Omental fat pad (tissue), 3 donors: ENCODE measurements at regions not wholly inside any gene's neighbourhood (a gene's known extent, or its start where the extent isn't known, plus 50 kb on each side); places are given as distances from the start of the nearest gene placed in this dataset.

ENCODE experiments used
- ATAC-seq: fragments of 150-250 bp; one replicate; pipeline ENCODE4 v1.9.1; 2016; ENCODE audit warnings: mild to moderate bottlenecking, moderate library complexity; ENCODE audit not compliant: low FRiP score
- DNase-seq: peaks from one replicate; pipeline ENCODE4 v3.0.0-alpha.2; 2019; ENCODE audit warnings: low spot score
- CTCF ChIP-seq, 3 donors: fragments of 450-650 bp; IDR thresholded peaks; one replicate each; pipeline ENCODE4 v1.5.1; 2016 to 2017; ENCODE audit warnings: antibody characterized with exemption in 3 of 3, mild to moderate bottlenecking in 3 of 3, moderate library complexity in 2 of 3

DNA sequence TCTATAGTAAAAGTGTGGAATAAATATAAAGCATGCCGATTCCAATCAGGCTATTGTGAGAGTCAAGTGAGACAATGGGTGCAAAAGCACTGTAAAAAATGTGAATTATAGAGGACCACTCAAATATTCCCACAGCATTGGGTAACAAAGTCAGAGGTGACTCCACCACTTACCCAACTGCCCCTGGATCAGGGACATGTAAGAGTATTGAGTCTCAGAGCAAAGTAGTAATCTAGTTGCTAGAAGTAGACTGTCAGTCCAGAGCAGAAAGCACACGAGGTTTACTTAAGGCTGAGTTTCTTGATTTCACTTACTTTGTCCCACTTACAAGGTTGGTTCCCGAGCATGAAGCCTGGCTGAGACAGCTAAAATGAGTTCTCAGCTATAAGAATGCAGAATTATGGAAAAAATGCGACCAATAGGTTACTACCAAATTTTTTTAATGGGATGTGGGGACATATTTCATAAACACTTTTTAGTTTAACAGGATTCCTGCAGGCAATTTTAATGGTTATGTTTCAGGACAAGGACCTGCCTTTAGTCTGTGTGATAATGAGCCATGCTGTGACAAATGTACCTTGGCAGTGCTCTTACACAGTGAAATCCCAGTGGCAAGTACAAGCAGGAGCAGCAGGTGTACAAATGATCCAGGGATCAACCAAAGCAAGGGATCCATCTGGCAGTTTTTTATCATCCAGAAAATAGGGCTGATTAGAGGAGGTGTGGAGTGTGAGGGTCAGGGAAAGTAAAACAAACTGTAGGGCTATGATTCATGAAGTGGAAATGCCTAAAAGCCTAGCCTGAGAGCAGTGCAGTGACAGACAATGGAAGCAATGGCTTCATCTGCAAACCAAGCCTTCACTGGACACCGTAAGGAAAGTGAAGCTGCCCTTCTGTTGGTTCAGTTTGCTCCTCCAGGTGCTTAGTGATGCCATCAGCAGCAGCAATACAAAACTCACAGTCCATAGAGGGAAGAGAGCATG is 156.2 kb upstream of the SPAG17 start:
- ATAC-seq (no peak), DNase-seq (no peak)
- TF ChIP-seq CTCF (IDR thresholded peaks at IDR 0.05): no peak

- ATAC-seq (no peak), DNase-seq (no peak)
Observed at GRCh38 chr1:118339400-118340124, 154.5 kb upstream of the SPAG17 start.

GRCh38 chr1:118338936-118339335 is 153.9 kb upstream of the SPAG17 start:
- TF ChIP-seq CTCF (IDR thresholded peaks at IDR 0.05): no peak
- ATAC-seq (no peak), DNase-seq (no peak)

More at GRCh38 chr1:118339400-118340124, 154.5 kb upstream of the SPAG17 start:
- no peak for TF ChIP-seq CTCF (IDR thresholded peaks at IDR 0.05)

DNA sequence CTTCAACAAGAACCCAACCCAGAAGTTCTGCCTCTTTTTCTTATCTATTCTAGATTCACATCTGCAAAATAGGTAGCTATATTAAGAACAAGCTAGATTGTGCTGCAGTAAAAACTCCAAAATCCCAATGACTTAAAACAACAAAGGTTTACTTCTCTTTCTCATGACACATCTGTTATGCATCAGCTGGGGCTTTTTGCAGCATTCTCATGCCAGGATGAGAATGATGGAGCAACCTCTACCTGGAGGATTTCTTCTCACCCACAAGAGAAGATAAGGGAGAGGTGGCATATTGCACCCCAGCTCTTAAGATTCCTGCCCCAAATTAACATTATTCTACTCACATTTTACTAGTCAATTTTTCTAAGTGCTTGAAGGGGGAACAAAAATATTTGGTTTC is 152.3 kb upstream of the SPAG17 start:
- no peak for TF ChIP-seq CTCF (IDR thresholded peaks at IDR 0.05)
- DNase-seq (no peak), ATAC-seq (no peak)

GRCh38 chr1:118335331-118335732 is 150.3 kb upstream of the SPAG17 start:
- TF ChIP-seq CTCF (IDR thresholded peaks at IDR 0.05): no peak
- no peak for DNase-seq
- no peak for ATAC-seq

DNA sequence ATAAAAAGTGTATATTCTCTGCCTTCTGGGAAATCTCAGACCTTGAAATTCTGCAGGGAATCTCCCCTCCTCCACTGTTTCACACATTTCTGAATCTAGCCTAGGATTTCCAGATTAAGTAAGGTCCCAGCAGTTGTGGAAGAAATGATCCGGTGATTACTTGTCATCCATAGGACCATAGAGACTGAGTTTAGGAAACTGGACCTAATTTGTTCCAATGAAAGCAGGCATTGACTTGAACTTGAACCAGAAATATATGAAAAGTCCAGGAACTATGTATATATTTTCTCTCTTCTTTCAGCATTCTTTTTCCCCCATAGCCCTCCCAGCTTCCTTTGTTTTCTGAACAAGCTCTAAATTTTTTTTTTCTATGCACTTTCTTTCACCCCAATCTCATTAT is 149.5 kb upstream of the SPAG17 start:
- DNase-seq: no peak
- no peak for TF ChIP-seq CTCF (IDR thresholded peaks at IDR 0.05)
- ATAC-seq: no peak
